ENCODE measurements at regions not wholly inside any gene's neighbourhood (a gene's known extent, or its start where the extent isn't known, plus 50 kb on each side); places are given as distances from the start of the nearest gene placed in this dataset.
A peak's percentile ranks its signal among the peaks of the same experiment; 100 is the strongest.
"Not testable (repeated sequence)": the region's sequence is repeated elsewhere in the genome, so short reads cannot be mapped to it uniquely, and the experiment has no call there.

DNA sequence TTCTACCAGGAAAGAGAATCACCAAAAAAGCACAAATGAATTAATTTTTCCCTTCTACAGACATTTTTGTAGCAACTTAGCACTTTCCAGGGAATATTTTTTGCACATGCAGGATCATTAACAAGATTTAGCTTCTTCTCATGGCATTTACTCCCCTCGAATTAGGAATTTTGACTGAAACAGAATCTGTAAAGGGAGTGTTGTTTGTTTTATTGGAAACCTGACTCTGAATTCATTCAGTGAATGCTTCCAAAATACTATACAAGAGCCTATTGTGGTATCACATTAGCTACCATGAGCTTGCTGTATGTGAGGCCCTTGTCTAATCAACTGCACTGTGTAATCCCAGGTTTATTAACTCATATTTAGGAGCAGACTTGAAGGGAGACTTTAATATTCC is 130.4 kb upstream of the ATP10A start:
- 62% methylated on average over 1 of the region's 1 CpG for WGBS
- H3K36me3 ChIP-seq, result no peaks in the 10 kb centered on the region
- intact Hi-C loops (cut with DNase I), result no loop called here

DNA sequence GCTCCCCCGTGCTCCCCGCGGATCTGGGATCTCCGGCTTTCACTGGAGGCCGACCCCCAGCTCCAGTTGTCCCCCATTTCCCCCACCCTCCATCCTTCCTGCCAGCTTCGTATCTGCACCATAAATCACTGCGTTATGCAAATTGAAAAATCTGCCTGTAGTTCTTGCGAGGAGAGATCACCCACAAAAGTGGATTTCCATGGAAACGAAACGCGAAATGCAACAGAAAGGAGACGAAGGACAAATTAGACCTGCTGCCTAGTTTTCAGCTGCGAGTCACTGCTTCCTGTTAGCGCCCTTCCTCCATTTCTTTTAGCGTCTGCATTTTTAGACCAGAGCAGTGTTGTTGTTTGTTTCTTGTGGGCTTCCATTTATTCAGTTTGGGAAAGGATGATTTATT is 127.1 kb upstream of the ATP10A start:
- 86% methylated on average over 15 of the region's 15 CpGs for WGBS
- Histone ChIP-seq H3K4me1 (no peaks in the 10 kb centered on the region), H3K36me3 (no peaks in the 10 kb centered on the region), H3K27ac (replicated peaks in 1 of 4) (no peak overlapping the region), H3K9me3 (no peaks in the 10 kb centered on the region), H3K4me3 (no peak overlapping the region), H3K27me3 (no peaks in the 10 kb centered on the region)
- DNase-seq (ENCODE audit: extremely low spot score), result peak; percentile 26
- no peak for TF ChIP-seq POLR2A (IDR thresholded peaks at IDR 0.05; ENCODE audit: low read depth)
- TF ChIP-seq EP300 (IDR thresholded peaks at IDR 0.05), result no peak
- no peak for TF ChIP-seq POLR2AphosphoS5 (IDR thresholded peaks at IDR 0.05)
- TF ChIP-seq, protein P1, sequence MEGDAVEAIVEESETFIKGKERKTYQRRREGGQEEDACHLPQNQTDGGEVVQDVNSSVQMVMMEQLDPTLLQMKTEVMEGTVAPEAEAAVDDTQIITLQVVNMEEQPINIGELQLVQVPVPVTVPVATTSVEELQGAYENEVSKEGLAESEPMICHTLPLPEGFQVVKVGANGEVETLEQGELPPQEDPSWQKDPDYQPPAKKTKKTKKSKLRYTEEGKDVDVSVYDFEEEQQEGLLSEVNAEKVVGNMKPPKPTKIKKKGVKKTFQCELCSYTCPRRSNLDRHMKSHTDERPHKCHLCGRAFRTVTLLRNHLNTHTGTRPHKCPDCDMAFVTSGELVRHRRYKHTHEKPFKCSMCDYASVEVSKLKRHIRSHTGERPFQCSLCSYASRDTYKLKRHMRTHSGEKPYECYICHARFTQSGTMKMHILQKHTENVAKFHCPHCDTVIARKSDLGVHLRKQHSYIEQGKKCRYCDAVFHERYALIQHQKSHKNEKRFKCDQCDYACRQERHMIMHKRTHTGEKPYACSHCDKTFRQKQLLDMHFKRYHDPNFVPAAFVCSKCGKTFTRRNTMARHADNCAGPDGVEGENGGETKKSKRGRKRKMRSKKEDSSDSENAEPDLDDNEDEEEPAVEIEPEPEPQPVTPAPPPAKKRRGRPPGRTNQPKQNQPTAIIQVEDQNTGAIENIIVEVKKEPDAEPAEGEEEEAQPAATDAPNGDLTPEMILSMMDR (IDR thresholded peaks at IDR 0.05), result no peak
- intact Hi-C loops (cut with DNase I), result no loop called here

More for the DNA sequence above, 130.4 kb upstream of the ATP10A start:
- Histone ChIP-seq H3K27me3 (no peaks in the 10 kb centered on the region), H3K27ac (replicated peaks in 1 of 4) (no peak overlapping the region), H3K4me3 (no peak overlapping the region), H3K4me1 (no peaks in the 10 kb centered on the region), H3K9me3 (no peaks in the 10 kb centered on the region)
- TF ChIP-seq, protein P1 (IDR thresholded peaks at IDR 0.05), result no peak
- TF ChIP-seq POLR2AphosphoS5 (IDR thresholded peaks at IDR 0.05) (no peak), EP300 (IDR thresholded peaks at IDR 0.05) (no peak), POLR2A (IDR thresholded peaks at IDR 0.05; ENCODE audit: low read depth) (no peak)
- DNase-seq (ENCODE audit: extremely low spot score), result no peak

DNA sequence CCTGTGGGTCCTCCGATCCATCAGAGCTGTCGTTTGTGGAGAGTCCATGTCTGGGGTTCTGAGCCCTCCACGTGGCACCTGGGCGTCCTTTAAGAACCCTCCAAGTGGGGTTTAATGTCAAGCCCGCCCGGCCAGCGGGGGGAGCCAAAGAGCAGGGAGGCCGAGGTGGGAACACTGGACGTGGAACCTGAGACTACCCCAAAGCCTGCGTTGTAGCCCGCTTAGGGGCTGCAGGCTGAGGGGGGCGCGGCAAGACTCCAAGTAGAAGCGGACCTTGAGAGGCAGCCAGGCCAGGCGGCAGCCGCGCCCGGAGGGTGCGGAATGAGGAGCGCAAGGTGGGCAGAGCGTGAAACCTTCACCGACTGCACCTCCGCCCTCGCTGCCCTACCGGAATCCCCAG is 126.2 kb upstream of the ATP10A start:
- H3K4me1 ChIP-seq, result no peaks in the 10 kb centered on the region
- TF ChIP-seq EP300 (IDR thresholded peaks at IDR 0.05) (no peak), POLR2A (IDR thresholded peaks at IDR 0.05; ENCODE audit: low read depth) (no peak), POLR2AphosphoS5 (IDR thresholded peaks at IDR 0.05) (no peak)
- TF ChIP-seq, protein P1 (IDR thresholded peaks at IDR 0.05), result no peak
- H3K27ac ChIP-seq (replicated peaks in 1 of 4), result no peak overlapping the region
- no peaks in the 10 kb centered on the region for H3K36me3 ChIP-seq
- H3K27me3 ChIP-seq, result no peaks in the 10 kb centered on the region
- no peak overlapping the region for H3K4me3 ChIP-seq
- WGBS, result 97% methylated on average over 13 of the region's 25 CpGs
- intact Hi-C loops (cut with DNase I), result no loop called here
- no peaks in the 10 kb centered on the region for H3K9me3 ChIP-seq
- peak; percentile 78 for DNase-seq (ENCODE audit: extremely low spot score)

DNA sequence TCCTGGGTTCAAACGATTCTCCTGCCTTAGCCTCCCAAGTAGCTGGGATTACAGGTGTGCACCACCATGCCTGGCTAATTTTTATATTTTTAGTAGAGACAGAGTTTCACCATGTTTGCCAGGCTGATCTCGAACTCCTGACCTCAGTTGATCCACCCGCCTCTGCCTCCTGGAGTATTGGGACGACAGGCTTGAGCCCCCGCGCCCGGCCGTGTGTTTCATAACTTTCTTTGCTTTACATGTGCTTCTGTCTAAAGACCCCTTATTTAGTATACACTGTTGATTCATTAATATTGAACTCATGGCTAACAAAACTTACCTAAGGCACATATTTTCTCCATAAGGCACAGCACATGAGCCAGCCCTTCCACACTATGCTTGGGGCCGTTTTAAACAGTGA is 125.6 kb upstream of the ATP10A start:
- intact Hi-C loops (cut with DNase I); H3K27me3 ChIP-seq; H3K4me1 ChIP-seq; H3K4me3 ChIP-seq; H3K9me3 ChIP-seq; H3K36me3 ChIP-seq; H3K27ac ChIP-seq (replicated peaks in 1 of 4): not testable (repeated sequence)
- DNase-seq (ENCODE audit: extremely low spot score), result peak; percentile 12
- WGBS, result 95% methylated on average over 9 of the region's 9 CpGs

DNA sequence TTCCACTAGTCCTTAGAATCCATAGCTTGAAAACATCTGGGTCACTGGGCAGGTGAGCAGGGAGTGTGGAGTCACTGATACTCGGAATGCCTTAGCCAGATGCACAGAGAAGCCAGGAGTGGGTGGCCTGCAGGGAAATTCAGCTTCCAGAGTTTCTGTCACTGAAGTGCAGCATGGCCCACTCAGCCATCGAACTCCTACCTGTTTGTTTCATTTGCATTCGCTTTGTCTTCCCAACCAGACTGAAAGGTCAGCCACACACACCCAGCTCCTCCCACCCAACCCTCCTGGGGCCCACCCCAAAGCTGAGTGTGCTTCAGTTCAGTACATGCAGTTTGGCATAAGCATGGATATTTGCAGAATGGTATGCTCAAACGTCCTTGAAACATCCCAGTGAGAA is 124.5 kb upstream of the ATP10A start:
- TF ChIP-seq, protein P1 (IDR thresholded peaks at IDR 0.05), result no peak
- no peak for TF ChIP-seq EP300 (IDR thresholded peaks at IDR 0.05)
- TF ChIP-seq POLR2AphosphoS5 (IDR thresholded peaks at IDR 0.05), result no peak
- no peak for TF ChIP-seq POLR2A (IDR thresholded peaks at IDR 0.05; ENCODE audit: low read depth)
- 55% methylated on average over 4 of the region's 4 CpGs for WGBS
- no peaks in the 10 kb centered on the region for H3K4me1 ChIP-seq
- intact Hi-C loops (cut with DNase I), result no loop called here
- no peaks in the 10 kb centered on the region for H3K9me3 ChIP-seq
- no peak overlapping the region for H3K4me3 ChIP-seq
- no peaks in the 10 kb centered on the region for H3K27me3 ChIP-seq
- H3K36me3 ChIP-seq, result no peaks in the 10 kb centered on the region
- DNase-seq (ENCODE audit: extremely low spot score), result peak; percentile 68
- H3K27ac ChIP-seq (replicated peaks in 1 of 4), result no peak overlapping the region
